ENCODE measurements at regions not wholly inside any gene's neighbourhood (a gene's known extent, or its start where the extent isn't known, plus 50 kb on each side); places are given as distances from the start of the nearest gene placed in this dataset.

DNA sequence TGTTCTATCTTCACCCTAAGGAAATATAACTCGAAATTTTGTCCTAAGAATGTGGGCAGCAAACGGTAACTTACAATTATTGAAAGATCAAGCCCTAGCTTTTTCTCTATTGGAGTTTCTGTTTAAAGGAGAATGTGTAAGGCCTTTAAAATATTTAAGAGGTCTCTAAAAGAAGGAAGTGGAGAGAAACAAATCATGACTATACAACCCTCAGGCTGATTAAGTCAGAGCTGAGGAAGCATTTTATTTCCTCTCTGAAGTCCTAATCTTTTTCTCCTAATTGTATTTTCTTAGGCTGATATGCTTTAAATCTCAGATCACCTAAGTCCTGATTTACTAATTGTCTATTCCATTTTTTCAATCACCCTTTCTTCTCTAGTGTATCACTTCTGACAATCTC lies 1708.8 kb upstream of the C9orf72 start:
- TF ChIP-seq ZNF121 (tag by site-specific recombination; IDR thresholded peaks at IDR 0.05) (no peak), ZNF624 (tag by site-specific recombination; IDR thresholded peaks at IDR 0.05) (no peak)
- TF ChIP-seq, protein P1, sequence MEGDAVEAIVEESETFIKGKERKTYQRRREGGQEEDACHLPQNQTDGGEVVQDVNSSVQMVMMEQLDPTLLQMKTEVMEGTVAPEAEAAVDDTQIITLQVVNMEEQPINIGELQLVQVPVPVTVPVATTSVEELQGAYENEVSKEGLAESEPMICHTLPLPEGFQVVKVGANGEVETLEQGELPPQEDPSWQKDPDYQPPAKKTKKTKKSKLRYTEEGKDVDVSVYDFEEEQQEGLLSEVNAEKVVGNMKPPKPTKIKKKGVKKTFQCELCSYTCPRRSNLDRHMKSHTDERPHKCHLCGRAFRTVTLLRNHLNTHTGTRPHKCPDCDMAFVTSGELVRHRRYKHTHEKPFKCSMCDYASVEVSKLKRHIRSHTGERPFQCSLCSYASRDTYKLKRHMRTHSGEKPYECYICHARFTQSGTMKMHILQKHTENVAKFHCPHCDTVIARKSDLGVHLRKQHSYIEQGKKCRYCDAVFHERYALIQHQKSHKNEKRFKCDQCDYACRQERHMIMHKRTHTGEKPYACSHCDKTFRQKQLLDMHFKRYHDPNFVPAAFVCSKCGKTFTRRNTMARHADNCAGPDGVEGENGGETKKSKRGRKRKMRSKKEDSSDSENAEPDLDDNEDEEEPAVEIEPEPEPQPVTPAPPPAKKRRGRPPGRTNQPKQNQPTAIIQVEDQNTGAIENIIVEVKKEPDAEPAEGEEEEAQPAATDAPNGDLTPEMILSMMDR (tag by site-specific recombination; IDR thresholded peaks at IDR 0.05): no peak

Data from HEK293 (cell line).